Activated CD4-positive, alpha-beta T cell treated with anti-CD3 and anti-CD28 coated beads, Interleukin-10, Interleukin-2, amounts not matched to agents 100 ng/mL and 50 ng/mL, durations not matched to agents 16 hours and 8 hours (primary cell): ENCODE measurements at regions not wholly inside any gene's neighbourhood (a gene's known extent, or its start where the extent isn't known, plus 50 kb on each side); places are given as distances from the start of the nearest gene placed in this dataset.
"Not testable (repeated sequence)": the region's sequence is repeated elsewhere in the genome, so short reads cannot be mapped to it uniquely, and the experiment has no call there.

ENCODE experiments used
- DNase-seq: peaks from one replicate; pipeline ENCODE4 v3.0.0-alpha.2; 2020

DNA sequence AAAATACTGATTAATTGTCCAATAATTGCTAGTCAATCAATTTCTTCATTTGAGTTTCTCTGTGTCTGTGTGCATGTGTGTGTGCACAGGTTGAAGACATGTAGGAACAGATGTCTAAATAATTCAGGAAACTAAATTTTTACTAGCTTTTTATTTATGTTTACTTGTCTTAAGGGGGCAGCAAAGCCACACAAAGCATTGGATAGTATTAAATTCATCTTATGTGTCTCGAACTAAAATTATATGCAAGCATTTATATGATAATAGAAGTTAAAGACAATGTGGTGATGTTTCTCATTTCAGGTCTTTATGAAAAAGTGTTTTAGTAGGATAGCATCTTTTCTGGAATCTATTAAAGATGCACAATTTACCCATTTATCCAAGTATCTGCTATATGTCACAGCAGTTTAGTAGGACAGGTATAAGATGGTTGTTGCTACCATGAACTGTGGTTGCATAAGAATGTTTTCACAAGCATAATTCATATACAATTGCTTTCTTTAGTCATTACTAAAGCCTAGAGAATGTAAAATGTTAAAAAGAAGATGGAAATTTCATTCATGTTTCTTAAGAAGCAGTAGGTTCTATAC is 784.6 kb upstream of the NUDT12 start:
- DNase-seq: no peak

- DNase-seq: no peak
These were observed 782.8 kb upstream of the NUDT12 start for GRCh38 chr5:104345222-104346016.

GRCh38 chr5:104344809-104345208 is 782.2 kb upstream of the NUDT12 start:
- no peak for DNase-seq

DNA sequence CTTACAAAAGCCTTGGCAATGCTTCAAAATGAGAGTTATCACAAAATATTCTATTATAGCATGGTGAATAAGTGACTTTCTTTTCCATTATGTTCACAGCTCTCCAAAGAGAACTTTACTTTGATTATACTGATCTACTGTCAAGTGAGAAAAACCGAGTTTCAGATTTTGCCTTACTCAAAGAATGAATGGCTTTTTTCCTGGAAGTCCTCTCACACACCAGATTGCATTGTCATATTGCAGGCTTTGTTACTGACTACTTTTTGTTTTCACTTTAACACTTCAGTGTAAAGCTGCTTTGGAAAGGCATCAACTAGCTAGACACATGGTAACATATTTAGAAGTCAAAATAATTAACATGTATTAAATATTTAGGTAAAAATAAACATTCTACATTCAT is 765.2 kb upstream of the NUDT12 start:
- DNase-seq: no peak

DNA sequence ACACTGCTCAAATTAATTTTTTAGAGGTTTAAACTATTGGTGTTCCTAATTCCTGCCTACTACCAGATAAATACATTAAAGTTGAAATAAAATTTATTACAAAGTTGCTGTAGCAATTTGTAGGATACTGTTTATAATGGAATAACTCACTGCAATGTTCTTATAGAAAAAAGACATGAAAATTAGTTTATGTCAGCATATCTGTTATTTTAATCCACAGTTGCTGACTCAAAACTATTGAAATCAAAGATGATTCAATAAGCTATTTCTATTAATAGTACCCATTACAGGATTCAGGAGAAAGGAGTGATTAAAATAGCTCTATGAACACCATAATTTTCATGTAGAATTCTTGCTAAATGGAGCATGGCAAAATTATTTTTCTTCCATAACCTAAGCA is 764.4 kb upstream of the NUDT12 start:
- no peak for DNase-seq

DNA sequence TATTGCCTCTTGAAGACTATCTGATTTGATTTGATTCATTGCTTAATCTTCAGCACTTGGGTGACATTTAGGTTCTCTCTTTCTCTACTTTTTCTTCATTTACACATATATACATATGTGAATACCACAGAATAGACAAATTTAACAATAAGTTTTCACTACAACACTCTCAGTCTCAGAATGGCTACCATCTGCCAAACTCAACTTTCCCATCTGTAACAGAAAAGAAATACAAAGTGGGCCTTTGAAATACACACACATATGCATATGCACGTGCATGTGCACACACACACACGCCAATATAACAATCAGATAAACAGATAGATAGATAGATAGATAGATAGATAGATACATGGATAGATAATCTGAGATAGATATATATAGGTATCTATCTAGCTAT is 762.8 kb upstream of the NUDT12 start:
- no peak for DNase-seq

DNA sequence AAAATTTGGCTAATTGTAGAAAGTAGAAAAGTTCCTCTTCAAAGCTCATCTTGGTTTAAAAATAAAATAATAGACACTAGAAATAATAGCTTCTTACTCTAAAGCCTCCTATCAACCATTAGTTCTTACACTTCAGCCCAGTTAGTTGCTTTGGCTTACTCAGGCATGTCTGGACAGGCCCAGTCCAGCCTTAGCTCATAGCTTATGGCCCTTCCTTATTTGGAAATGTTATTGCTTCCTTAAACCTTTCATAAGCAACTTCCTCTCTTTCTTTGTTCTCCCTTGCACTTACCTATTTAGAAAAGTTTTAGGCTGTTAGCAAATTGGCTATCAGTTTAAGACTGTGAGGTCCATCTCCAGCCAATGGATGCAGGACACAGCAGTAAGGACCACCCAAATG is 754.1 kb upstream of the NUDT12 start:
- DNase-seq: not testable (repeated sequence)

- no peak for DNase-seq
These were observed 749.9 kb upstream of the NUDT12 start for GRCh38 chr5:104312481-104312880.

- no peak for DNase-seq
These were observed 743.0 kb upstream of the NUDT12 start for GRCh38 chr5:104305602-104306001.

DNA sequence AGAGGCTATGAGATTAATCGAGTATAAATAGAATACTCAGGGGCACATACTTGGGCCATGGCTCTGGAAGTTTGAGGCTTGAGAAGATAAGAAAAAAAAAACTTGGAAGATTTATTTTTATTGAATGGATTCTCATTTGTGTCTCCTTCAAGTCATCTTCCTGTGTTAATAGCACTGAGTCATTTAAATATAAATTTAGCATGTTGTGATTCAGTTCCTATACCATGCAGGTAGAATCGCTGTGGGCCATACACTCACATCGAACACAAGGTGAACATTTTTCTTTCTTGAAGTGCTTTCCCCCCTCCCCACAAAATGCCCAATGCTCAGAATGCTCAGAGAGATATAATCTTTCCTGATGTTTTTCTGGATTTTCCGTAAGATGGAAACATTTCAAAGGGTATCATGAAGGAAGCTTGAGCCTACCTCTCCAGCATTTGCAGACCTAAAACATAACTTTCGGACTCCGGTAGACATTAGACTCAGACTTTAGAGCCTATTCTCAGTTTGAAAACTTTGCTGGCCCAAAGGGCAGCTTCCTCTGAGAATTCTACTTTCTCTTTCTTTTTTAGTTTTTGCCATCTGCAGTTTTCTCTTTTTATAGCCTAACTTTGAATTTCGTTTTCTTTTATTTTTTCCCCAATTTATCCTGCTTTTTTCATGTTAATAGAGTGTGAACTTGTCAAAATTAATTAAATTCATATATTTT is 737.6 kb upstream of the NUDT12 start:
- no peak for DNase-seq

GRCh38 chr5:104298518-104298917 is 735.9 kb upstream of the NUDT12 start:
- no peak for DNase-seq

- DNase-seq: no peak
These were observed 734.5 kb upstream of the NUDT12 start for GRCh38 chr5:104297076-104297475.

- no peak for DNase-seq
These were observed 733.4 kb upstream of the NUDT12 start for GRCh38 chr5:104295991-104296390.

- no peak for DNase-seq
These were observed 720.5 kb upstream of the NUDT12 start for GRCh38 chr5:104283136-104283535.

DNA sequence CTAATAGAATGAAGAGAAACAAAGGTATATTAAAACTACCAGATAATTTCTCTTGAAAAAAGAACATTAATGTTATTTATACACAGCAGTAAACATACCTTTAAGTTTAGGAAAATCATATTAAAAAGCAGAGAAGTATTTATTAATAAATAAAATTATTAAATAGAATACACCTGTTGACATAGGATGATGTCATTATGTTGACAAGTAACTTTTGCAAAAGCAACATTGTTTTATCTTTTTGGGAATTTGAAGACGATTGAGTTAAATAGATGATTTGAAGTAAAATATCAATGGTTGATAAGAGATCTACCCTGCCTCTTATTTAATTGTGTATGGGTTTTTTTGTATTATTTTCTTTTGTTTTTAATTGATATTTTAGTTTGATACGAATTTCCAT is 711.1 kb upstream of the NUDT12 start:
- no peak for DNase-seq

DNA sequence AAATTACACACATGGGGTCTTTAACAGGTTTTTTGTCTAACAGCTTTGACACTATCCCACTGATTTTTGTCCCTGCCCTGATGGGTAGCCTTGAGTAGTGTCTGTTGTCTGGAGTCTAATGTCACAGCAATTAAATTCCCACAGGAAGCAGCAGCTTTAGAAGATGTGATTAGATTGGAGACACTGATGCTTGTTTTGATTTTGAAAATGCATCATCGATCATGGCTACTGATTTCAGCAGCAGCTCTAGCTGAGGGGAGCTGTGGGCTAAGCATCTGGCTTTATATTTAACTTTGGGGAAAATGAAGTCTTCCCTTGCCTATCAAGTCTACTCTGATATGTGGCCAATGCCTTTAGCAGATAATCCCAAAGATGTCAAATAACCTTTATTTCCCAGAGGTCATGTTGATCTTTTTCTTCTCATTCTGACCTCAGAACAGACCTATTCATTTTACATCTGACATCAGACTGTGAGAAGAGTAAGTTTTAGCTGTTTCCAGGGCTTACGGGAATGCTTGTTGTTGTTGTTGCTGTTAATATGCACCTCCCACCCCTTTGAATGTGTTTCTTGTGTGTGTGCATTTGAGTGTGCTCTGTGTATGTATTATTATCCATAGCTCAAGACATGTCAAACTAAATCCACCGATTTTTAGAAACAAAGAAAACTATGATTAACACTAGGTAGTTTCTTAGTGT is 704.9 kb upstream of the NUDT12 start:
- DNase-seq: no peak

DNA sequence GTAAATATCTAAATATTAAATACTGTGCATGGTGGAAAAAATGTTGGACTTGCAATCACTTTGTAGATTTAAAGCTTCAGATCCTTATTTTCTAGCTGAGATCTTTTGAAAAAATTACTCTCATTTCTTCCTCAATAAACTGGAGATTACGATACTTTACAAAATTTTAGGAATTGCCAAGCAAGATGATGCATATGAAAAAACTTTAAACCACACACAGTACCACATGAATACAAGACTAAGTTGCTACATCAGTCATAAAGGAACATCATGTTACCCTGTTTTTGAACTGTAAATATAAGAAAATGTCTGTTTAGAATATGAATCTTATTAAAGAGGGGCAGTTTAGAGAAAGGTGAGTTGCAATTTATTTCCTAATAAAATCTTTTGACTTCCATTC is 703.6 kb upstream of the NUDT12 start:
- DNase-seq: no peak

DNA sequence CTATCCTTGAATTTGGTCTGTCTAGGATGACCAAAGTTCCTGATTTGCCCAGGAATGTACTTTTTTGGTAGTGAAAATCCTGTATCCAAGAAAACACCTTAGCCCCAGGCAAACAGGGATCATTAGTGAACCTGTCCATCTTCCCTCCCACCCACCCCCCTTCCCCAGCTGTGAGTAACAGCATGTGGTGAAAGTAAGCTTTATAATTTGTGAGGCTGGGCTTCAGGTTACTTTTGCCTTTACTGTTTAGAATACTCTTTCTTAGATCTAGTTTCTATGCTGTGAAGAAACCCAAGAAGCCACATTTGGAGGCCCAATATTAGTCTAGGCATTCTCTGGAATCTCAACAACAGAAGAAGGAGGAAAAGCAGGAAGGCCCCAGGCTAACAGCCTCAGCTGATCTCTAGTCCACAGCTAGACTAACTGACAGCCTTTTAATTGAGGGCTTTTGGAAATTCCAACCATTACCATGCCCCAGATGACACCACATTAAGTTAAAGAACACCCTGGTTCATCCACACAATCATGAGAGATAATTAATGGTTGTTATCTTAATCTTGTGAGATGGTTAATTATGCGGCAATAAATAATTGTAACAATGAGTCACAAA is 703.0 kb upstream of the NUDT12 start:
- no peak for DNase-seq

GRCh38 chr5:104247260-104247659 is 684.7 kb upstream of the NUDT12 start:
- DNase-seq: no peak

- DNase-seq: no peak
These were observed 678.5 kb upstream of the NUDT12 start for GRCh38 chr5:104241046-104241445.

DNA sequence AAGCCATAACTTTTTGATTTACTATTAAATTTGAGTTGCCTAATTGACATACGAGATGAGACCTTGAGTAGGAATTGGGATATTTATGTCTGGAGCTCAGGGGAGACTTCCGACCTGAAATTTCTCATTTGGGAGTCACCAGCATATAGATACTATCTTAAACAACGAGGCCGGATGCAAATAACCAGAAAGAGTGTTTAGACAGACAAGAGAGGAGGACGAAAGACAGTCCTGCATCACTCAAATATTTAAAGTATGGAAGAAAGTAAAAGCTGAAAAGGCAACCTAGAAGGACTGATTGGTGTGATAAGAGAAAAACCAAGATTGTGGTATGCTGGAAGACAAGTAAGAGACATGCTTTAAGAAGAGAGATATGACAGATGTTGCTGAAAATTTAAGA is 675.0 kb upstream of the NUDT12 start:
- DNase-seq: no peak

- no peak for DNase-seq
These were observed 661.5 kb upstream of the NUDT12 start for GRCh38 chr5:104223885-104224773.
